BJ (cell line): ENCODE measurements at regions not wholly inside any gene's neighbourhood (a gene's known extent, or its start where the extent isn't known, plus 50 kb on each side); places are given as distances from the start of the nearest gene placed in this dataset.
A peak's percentile ranks its signal among the peaks of the same experiment; 100 is the strongest.

Experiments used
- CTCF ChIA-PET: fragments of 350-600 bp; formaldehyde crosslinking; extraction: SDS; loops from one replicate; lab custom pipeline; 2021; ENCODE audit warnings: antibody characterized with exemption, inconsistent platforms; lab: Yijun Ruan, JAX
- POLR2A ChIA-PET: fragments of 300-600 bp; sonication (Branson Sonifier 250); formaldehyde crosslinking; extraction: SDS; loops from one replicate; lab custom pipeline; 2021; ENCODE audit warnings: antibody characterized with exemption; lab: Charles Lee
- DNase-seq: peaks from one replicate; pipeline ENCODE4 v3.0.0-alpha.2; 2011; ENCODE audit warnings: low read depth
- H3K27me3 ChIP-seq: 2 replicates; pipeline ENCODE4 v1.6.0; 2011; ENCODE audit warnings: low read length; ENCODE audit not compliant: control insufficient read depth, insufficient read depth
- H3K36me3 ChIP-seq: 2 replicates; pipeline ENCODE4 v1.5.1; 2011; ENCODE audit warnings: low read length; ENCODE audit not compliant: control insufficient read depth, insufficient read depth
- H3K4me3 ChIP-seq: 2 replicates; pipeline ENCODE4 v1.5.1; 2011; ENCODE audit warnings: low read depth, mild to moderate bottlenecking, control low read depth, low read length
- TF ChIP-seq, protein P1 (sequence below): IDR thresholded peaks from 2 replicates; pipeline ENCODE4 v1.5.1; 2011; ENCODE audit warnings: low read depth, mild to moderate bottlenecking, control low read depth, inconsistent platforms, low read length, moderate library complexity; ENCODE audit not compliant: insufficient read depth

DNA sequence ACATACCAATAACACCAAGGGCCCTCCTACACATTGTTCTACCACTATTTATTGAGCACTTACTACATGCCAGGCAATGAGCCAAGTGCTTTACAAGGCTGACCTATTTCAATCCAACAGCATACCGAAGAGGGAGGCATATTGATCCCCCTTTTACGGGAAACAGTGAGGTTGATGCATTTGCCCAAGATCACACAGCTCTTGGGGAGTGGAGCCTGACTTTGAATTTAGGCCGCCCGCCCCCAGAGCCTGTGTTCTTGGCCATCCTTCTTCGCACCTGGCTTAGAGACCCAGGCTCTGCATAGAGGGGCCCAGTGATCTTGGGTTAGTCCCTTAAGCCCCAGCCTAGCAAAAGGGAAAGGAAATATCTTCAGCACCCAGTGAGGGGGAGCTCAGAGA lies 158.1 kb upstream of the IER5L start:
- CTCF ChIA-PET, result interaction anchor here (1.7 to 4.0 kb wide), 2 partner anchors 162 to 193 kb away, joined by 3 to 21 read pairs; no protein-coding TSS in a partner anchor
- no peak for DNase-seq
- TF ChIP-seq, protein P1, sequence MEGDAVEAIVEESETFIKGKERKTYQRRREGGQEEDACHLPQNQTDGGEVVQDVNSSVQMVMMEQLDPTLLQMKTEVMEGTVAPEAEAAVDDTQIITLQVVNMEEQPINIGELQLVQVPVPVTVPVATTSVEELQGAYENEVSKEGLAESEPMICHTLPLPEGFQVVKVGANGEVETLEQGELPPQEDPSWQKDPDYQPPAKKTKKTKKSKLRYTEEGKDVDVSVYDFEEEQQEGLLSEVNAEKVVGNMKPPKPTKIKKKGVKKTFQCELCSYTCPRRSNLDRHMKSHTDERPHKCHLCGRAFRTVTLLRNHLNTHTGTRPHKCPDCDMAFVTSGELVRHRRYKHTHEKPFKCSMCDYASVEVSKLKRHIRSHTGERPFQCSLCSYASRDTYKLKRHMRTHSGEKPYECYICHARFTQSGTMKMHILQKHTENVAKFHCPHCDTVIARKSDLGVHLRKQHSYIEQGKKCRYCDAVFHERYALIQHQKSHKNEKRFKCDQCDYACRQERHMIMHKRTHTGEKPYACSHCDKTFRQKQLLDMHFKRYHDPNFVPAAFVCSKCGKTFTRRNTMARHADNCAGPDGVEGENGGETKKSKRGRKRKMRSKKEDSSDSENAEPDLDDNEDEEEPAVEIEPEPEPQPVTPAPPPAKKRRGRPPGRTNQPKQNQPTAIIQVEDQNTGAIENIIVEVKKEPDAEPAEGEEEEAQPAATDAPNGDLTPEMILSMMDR, result no peak
- POLR2A ChIA-PET, result no interaction called here
- Histone ChIP-seq H3K27me3 (no peaks in the 10 kb centered on the region), H3K4me3 (no peak overlapping the region), H3K36me3 (no peaks in the 10 kb centered on the region)

DNA sequence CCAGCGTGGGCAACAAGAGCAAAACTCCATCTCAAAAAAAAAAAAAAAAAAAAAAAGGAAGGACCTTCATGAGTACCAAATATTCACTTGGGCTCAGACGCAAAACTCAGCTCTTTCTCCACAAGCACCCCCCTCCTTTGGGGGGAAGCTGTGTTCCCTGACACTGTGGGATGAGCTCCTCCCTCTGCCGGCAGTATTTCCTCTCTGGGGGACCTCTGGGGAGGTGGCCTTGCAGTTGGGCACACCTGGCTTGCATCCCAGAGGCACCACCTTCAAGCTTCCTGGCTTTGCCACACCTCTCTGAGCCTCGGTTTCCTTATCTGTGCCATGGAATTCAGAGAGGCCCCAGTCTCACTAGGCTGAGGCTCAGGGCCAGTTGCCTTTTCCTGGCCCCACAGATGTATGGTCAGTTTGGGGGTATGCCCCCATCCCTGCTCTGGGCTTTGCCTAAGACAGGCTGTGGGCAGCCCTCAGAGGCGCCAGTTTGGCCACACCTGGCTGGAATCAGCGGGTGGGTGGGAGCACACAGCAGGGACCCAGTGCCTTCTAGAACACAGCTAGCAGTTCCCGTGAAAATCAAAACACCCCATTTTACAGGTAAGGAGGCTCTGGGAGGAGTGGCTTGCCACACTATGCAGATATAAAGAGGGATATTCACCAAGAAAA lies 157.5 kb upstream of the IER5L start:
- Histone ChIP-seq H3K27me3 (no peaks in the 10 kb centered on the region), H3K4me3 (no peak overlapping the region), H3K36me3 (no peaks in the 10 kb centered on the region)
- no peak for DNase-seq
- ChIA-PET POLR2A (interaction anchor here (1.3 to 1.7 kb wide), 2 partner anchors 15 to 158 kb away, joined by 5 to 11 read pairs; partner anchors contain the start of gene IER5L), CTCF (interaction anchor here (0.7 to 4.7 kb wide), 5 partner anchors 12 to 193 kb away, joined by 3 to 24 read pairs (median 4); no protein-coding TSS in a partner anchor)
- TF ChIP-seq, protein P1, result no peak

DNA sequence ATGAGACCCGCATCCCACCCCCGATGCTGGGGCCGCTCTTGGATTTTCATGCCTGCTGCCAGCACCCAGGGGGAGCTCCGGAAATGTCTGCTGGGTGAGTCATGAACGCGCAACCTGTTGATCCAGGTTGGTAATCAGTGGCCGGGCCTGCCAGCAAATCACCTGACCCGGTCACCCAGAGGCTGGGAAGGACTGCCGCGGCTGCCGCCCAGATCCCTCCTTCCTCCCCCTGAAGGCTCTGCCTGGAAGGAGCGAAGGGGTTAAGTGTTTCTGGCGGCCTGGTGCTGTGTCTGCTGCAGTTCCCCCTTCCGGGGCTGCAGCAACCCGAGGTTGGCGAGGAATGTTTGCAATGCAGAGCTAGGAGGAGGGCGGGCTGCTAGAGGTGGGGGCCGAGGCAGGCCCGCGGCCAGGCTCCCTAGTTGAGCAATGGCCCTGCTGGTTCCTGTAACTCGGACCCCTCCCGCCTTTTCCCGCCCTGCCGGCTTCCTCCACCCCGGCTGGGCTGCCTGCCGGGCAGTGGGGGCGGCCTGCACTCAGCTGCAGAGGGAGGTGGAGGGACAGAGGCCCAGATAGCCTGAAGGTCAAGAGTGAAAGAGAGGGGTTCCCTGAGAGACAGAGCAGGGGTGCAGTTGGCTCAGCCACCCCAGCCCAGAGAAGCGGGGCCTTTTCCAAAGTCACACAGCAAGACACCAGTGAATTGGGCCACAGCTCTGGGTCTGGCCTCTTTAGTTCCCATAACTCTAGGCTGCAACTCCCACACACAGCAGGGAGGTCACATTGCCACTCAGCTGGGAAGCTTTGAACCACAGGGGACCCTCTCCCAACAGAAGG lies 156.3 kb upstream of the IER5L start:
- CTCF ChIA-PET, result interaction anchor here (0.6 to 4.7 kb wide), 15 partner anchors 11 to 274 kb away, joined by 3 to 24 read pairs (median 4); no protein-coding TSS in a partner anchor
- no peaks in the 10 kb centered on the region for H3K27me3 ChIP-seq
- H3K4me3 ChIP-seq, result no peak overlapping the region
- POLR2A ChIA-PET, result interaction anchor here (0.7 to 1.7 kb wide), 4 partner anchors 14 to 168 kb away, joined by 5 to 11 read pairs (median 6); partner anchors contain the start of gene IER5L
- peak; percentile 83 for DNase-seq
- TF ChIP-seq, protein P1, result no peak; the same call in 1 of the 2 replicates
- no peaks in the 10 kb centered on the region for H3K36me3 ChIP-seq

DNA sequence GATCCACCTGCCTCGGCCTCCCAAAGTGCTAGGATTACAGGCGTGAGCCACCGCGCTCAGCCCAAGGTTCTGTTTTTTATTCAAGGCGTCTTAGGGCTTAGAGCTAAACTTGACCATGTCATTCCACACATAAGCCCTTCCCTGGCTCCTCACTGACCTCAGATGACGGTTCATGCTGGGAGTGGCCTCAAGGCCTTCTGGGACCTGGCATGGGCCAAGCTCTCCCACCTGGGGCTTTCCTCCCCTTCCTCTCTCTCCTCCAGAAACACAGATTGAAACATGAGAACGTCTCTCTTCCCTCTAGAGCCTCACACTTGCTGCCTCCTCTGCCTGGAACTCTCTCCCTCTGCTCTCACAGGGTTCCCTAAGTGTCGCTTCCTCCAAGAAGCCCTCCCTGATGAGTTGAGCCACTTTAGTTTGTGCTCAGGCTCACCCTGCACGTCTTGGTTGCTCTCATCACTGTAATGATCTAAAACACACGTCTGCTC lies 155.6 kb upstream of the IER5L start:
- no peak for DNase-seq
- H3K36me3 ChIP-seq, result no peaks in the 10 kb centered on the region
- TF ChIP-seq, protein P1, result no peak
- CTCF ChIA-PET, result interaction anchor here (0.5 to 4.7 kb wide), 13 partner anchors 10 to 1244 kb away, joined by 3 to 24 read pairs (median 4); no protein-coding TSS in a partner anchor
- POLR2A ChIA-PET, result interaction anchor here (1.3 kb wide), 1 partner anchor 160 kb away, joined by 7 read pairs; no protein-coding TSS in a partner anchor
- no peak overlapping the region for H3K4me3 ChIP-seq
- H3K27me3 ChIP-seq, result no peaks in the 10 kb centered on the region

DNA sequence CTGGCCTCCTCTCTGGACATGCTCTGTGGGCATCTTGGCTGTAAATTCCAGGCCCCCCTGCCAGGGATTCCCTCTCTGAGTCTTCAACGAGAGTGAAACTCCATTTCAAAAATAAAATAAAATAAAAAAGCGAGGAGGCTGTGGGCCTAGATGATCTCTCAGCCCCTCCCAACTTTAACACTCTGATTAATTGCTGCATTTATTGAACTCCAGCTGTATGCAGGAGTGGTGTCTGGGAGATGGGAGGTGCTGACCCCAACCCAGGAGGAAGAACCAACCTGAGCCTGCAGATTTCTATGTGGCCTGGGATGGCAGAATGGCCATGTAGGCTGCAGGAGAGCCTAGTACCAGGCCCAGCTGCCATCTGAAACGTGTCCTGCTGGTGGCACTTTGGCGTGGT lies 154.5 kb upstream of the IER5L start:
- no peak for DNase-seq
- no peaks in the 10 kb centered on the region for H3K27me3 ChIP-seq
- TF ChIP-seq, protein P1, result no peak
- POLR2A ChIA-PET, result interaction anchor here (0.6 to 1.0 kb wide), 2 partner anchors 12 to 162 kb away, joined by 3 to 10 read pairs; no protein-coding TSS in a partner anchor
- H3K36me3 ChIP-seq, result no peaks in the 10 kb centered on the region
- CTCF ChIA-PET, result interaction anchor here (0.6 to 4.7 kb wide), 4 partner anchors 9 to 239 kb away, joined by 3 to 24 read pairs (median 12); no protein-coding TSS in a partner anchor
- no peak overlapping the region for H3K4me3 ChIP-seq
